GM23338 (cell line): ENCODE measurements at regions not wholly inside any gene's neighbourhood (a gene's known extent, or its start where the extent isn't known, plus 50 kb on each side); places are given as distances from the start of the nearest gene placed in this dataset.

ENCODE experiments used
- ATAC-seq: fragments of 200-7000 bp; cut with Tn5 transposase; 3 replicates; pipeline ENCODE4 v1.9.1; 2020
- DNase-seq: peaks from one replicate; pipeline ENCODE4 v3.0.0-alpha.2; 2015; ENCODE audit warnings: low spot score
- H2AFZ ChIP-seq: fragments of 200-600 bp; sonication (generic); 2 replicates; pipeline ENCODE4 v1.8.0; 2016; ENCODE audit warnings: antibody characterized with exemption, mild to moderate bottlenecking, moderate library complexity
- H3F3A ChIP-seq: fragments of 200-600 bp; sonication (generic); replicated peaks from 2 replicates; pipeline ENCODE4 v1.8.0; 2017; ENCODE audit warnings: antibody characterized with exemption, mixed run types, low read depth
- H3K27ac ChIP-seq: fragments of 200-600 bp; sonication (generic); 2 replicates; pipeline ENCODE4 v1.6.1; 2016; ENCODE audit warnings: low read depth
- H3K27me3 ChIP-seq: fragments of 200-600 bp; sonication (generic); 2 replicates; pipeline ENCODE4 v1.8.0; 2016; ENCODE audit warnings: mild to moderate bottlenecking, mixed run types, moderate library complexity; ENCODE audit not compliant: insufficient read depth
- H3K36me3 ChIP-seq: fragments of 200-600 bp; sonication (generic); 2 replicates; pipeline ENCODE4 v1.8.0; 2016; ENCODE audit warnings: mild to moderate bottlenecking; ENCODE audit not compliant: insufficient read depth
- H3K4me1 ChIP-seq: fragments of 200-600 bp; sonication (generic); 2 replicates; pipeline ENCODE4 v1.8.0; 2016; ENCODE audit warnings: mild to moderate bottlenecking, moderate library complexity; ENCODE audit not compliant: insufficient read depth
- H3K4me2 ChIP-seq: fragments of 200-600 bp; sonication (generic); 2 replicates; pipeline ENCODE4 v1.7.1; 2017; ENCODE audit warnings: mixed run types
- H3K4me3 ChIP-seq: fragments of 200-600 bp; sonication (generic); 2 replicates; pipeline ENCODE4 v1.6.1; 2016; ENCODE audit warnings: mixed run types
- H3K79me2 ChIP-seq: fragments of 200-600 bp; sonication (generic); replicated peaks from 2 replicates; pipeline ENCODE4 v1.8.0; 2017; ENCODE audit warnings: mild to moderate bottlenecking; ENCODE audit not compliant: insufficient read depth
- H3K9me2 ChIP-seq: fragments of 200-600 bp; sonication (generic); 2 replicates; pipeline ENCODE4 v1.8.0; 2017; ENCODE audit not compliant: insufficient read depth
- H4K20me1 ChIP-seq: fragments of 200-600 bp; sonication (generic); replicated peaks from 2 replicates; pipeline ENCODE4 v1.8.0; 2017; ENCODE audit warnings: mild to moderate bottlenecking; ENCODE audit not compliant: insufficient read depth
- H3K27ac Mint-ChIP-seq: 2 replicates; pipeline ENCODE4 v1.8.0; 2020; ENCODE audit warnings: inconsistent platforms, mild to moderate bottlenecking, moderate library complexity, mixed read lengths
- H3K27me3 Mint-ChIP-seq: 3 replicates; pipeline ENCODE4 v1.8.0; 2022; ENCODE audit warnings: low read depth, mild to moderate bottlenecking, moderate library complexity, mixed read lengths, inconsistent platforms; ENCODE audit not compliant: insufficient read depth, poor library complexity
- H3K36me3 Mint-ChIP-seq: 3 replicates; pipeline ENCODE4 v1.8.0; 2021; ENCODE audit warnings: low read depth, mild to moderate bottlenecking, inconsistent platforms, moderate library complexity, mixed read lengths
- H3K4me1 Mint-ChIP-seq: 3 replicates; pipeline ENCODE4 v1.8.0; 2020; ENCODE audit warnings: mild to moderate bottlenecking, inconsistent platforms, mixed read lengths
- H3K4me3 Mint-ChIP-seq: 3 replicates; pipeline ENCODE4 v1.8.0; 2021; ENCODE audit warnings: moderate library complexity, mild to moderate bottlenecking, inconsistent platforms, mixed read lengths
- H3K9me3 Mint-ChIP-seq: 3 replicates; pipeline ENCODE4 v1.8.0; 2020; ENCODE audit warnings: moderate library complexity, mild to moderate bottlenecking, inconsistent platforms, mixed read lengths
- JUNB ChIP-seq: IDR thresholded peaks from one replicate; pipeline ENCODE4 v1.6.1; 2016; ENCODE audit warnings: antibody characterized with exemption; ENCODE audit not compliant: unreplicated experiment
- NANOG ChIP-seq: IDR thresholded peaks from 2 replicates; pipeline ENCODE4 v1.6.1; 2016; ENCODE audit warnings: antibody characterized with exemption, borderline replicate concordance
- POLR2AphosphoS5 ChIP-seq: IDR thresholded peaks from 2 replicates; pipeline ENCODE4 v1.6.1; 2016; ENCODE audit warnings: antibody characterized with exemption, low read depth
- ZNF114 ChIP-seq: fragments of 250-450 bp; sonication (Bioruptor Pico); IDR thresholded peaks from 2 replicates; pipeline ENCODE4 v1.5.0; 2020; ENCODE audit warnings: mild to moderate bottlenecking, moderate library complexity
- ZNF331 ChIP-seq: fragments of 250-450 bp; sonication (Bioruptor Pico); IDR thresholded peaks from 2 replicates; pipeline ENCODE4 v1.5.0; 2020; ENCODE audit warnings: low read depth, mild to moderate bottlenecking, moderate library complexity
- TF ChIP-seq, protein P1 (sequence below): fragments of 250-450 bp; sonication (Bioruptor Pico); IDR thresholded peaks from 2 replicates; pipeline ENCODE4 v1.5.0; 2020; ENCODE audit warnings: mild to moderate bottlenecking, moderate library complexity

DNA sequence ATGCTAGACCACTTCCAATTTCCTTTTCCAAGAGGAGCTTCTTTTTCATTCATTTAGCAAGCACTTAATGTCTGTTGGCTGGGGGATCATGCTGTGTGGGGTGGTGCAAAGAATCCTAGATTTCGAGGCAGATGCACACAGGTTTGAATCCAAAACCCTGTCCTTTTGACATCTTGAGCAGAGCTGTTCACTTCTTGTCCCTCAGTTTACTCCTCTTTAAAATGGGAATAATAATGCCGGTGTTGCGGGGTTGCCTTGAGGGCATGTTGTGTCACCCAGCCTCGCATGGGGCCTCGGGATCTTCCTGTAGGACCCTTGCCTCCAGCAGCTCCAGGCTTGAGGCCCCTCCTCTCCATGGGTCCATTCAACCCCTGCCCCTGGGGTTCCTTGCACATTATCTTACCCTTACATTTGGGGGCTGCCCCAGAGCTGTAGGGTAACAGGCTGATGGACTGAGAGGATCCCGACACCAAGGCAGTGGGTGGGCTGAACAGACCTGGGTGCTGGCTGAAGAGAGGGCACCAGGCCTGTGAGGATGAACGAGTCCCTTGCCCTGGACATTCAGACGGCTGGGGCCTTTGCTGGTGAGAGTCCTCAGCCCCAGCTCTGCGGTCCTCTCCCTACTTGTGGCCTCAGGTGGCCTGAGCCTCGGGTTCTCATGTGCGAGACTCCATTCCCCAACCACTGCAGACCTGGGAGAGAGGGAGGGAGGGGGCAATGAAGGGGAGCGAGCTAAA, 145.8 kb downstream of the BARX1 start:
- H2AFZ ChIP-seq: peak overlapping the region; percentile 90; the same call in 1 of the 2 replicates
- H3K4me1 Mint-ChIP-seq: peaks cover 23% of the 10 kb centered on the region
- H3K27me3 ChIP-seq: no peaks in the 10 kb centered on the region
- H3K9me2 ChIP-seq: no peaks in the 10 kb centered on the region
- no peak overlapping the region for H3K27ac Mint-ChIP-seq
- DNase-seq: no peak
- H3K36me3 Mint-ChIP-seq: no peaks in the 10 kb centered on the region
- peaks cover 3% of the 10 kb centered on the region; the same call in 2 of the 3 replicates for H3K9me3 Mint-ChIP-seq
- peaks cover 6% of the 10 kb centered on the region for H3K27me3 Mint-ChIP-seq
- H4K20me1 ChIP-seq: no peaks in the 10 kb centered on the region
- no peaks in the 10 kb centered on the region for H3K79me2 ChIP-seq
- ATAC-seq: no peak
- H3K27ac ChIP-seq: no peak overlapping the region
- H3F3A ChIP-seq: no peaks in the 10 kb centered on the region
- no peak for TF ChIP-seq JUNB
- no peaks in the 10 kb centered on the region; the same call in 1 of the 2 replicates for H3K4me1 ChIP-seq
- no peak overlapping the region for H3K4me3 Mint-ChIP-seq
- no peak overlapping the region for H3K4me3 ChIP-seq
- H3K4me2 ChIP-seq: no peak overlapping the region
- H3K36me3 ChIP-seq: no peaks in the 10 kb centered on the region

DNA sequence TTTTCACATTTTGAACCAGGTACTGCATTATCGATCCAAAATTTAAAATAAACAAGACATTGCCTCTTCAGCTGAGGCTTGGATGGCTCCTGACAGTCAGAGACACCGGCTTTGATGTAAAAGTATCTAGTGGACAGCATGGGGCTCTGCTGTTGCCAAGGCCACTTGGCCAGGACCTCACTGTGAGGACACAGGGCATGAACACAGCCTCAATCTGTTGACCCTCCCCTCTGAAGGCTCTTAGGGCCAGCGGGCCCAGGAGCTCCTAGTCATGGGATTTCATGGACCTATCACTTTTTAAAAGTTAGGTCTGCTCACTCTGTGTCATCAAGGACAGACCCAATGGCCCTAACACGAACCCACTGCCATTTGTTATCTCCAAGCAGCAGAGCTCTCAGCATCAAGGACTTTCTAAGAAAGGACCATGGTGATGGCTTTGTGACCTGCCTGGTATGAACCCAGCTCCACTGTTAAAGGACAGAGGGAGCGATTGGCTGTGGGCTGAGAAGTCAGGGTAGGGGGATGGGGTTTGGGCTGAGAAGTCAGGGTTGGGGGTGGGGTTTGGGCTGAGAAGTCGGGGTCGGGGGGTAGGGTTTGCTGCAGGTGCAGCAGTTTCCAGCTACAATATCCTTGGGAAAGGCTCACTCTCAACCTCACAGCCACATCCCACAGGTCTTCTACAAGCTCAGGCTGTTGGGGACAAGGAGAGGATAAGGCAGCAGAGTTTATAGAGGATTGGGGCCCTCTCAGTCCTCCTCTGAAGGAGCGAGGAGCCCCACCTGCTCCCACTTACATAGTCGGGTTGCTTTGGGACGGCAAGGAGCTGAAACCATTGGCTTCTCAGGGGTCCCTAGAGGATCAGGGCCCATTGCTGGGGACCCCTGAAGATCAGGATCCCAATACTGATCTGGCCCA, 146.8 kb downstream of the BARX1 start:
- Histone ChIP-seq H2AFZ (no peak overlapping the region), H3K36me3 (no peaks in the 10 kb centered on the region), H3K9me2 (no peaks in the 10 kb centered on the region), H3K27ac (no peak overlapping the region), H3K4me3 (no peak overlapping the region), H3K27me3 (no peaks in the 10 kb centered on the region), H3K4me1 (no peaks in the 10 kb centered on the region; the same call in 1 of the 2 replicates), H3F3A (no peaks in the 10 kb centered on the region), H4K20me1 (no peaks in the 10 kb centered on the region), H3K79me2 (no peaks in the 10 kb centered on the region), H3K4me2 (no peak overlapping the region)
- TF ChIP-seq NANOG: no peak
- no peak for TF ChIP-seq ZNF331 (CRISPR knock-in tag)
- Mint-ChIP-seq H3K27me3 (peaks cover 6% of the 10 kb centered on the region), H3K4me3 (no peak overlapping the region), H3K9me3 (peaks cover 7% of the 10 kb centered on the region; the same call in 2 of the 3 replicates), H3K4me1 (peaks cover 13% of the 10 kb centered on the region; the same call in 2 of the 3 replicates), H3K27ac (no peak overlapping the region), H3K36me3 (no peaks in the 10 kb centered on the region)
- ATAC-seq (no peak), DNase-seq (no peak)

GRCh38 chr9:93807166-93808074, 147.7 kb downstream of the BARX1 start:
- no peak for DNase-seq
- no peak overlapping the region for H2AFZ ChIP-seq
- H3K9me3 Mint-ChIP-seq: peaks cover 7% of the 10 kb centered on the region; the same call in 2 of the 3 replicates
- H3K4me3 ChIP-seq: no peak overlapping the region
- H3F3A ChIP-seq: no peaks in the 10 kb centered on the region
- H3K9me2 ChIP-seq: no peaks in the 10 kb centered on the region
- H3K27ac ChIP-seq: no peak overlapping the region
- no peaks in the 10 kb centered on the region for H3K79me2 ChIP-seq
- H3K4me1 Mint-ChIP-seq: peaks cover 11% of the 10 kb centered on the region; the same call in 1 of the 3 replicates
- ATAC-seq: no peak
- no peak overlapping the region for H3K4me2 ChIP-seq
- H3K4me1 ChIP-seq: no peaks in the 10 kb centered on the region; the same call in 1 of the 2 replicates
- H3K4me3 Mint-ChIP-seq: no peak overlapping the region
- no peaks in the 10 kb centered on the region for H3K36me3 ChIP-seq
- H3K27me3 Mint-ChIP-seq: peaks cover 4% of the 10 kb centered on the region
- H3K27ac Mint-ChIP-seq: no peak overlapping the region
- H4K20me1 ChIP-seq: no peaks in the 10 kb centered on the region
- no peaks in the 10 kb centered on the region for H3K36me3 Mint-ChIP-seq
- no peaks in the 10 kb centered on the region for H3K27me3 ChIP-seq
- TF ChIP-seq JUNB: no peak
- TF ChIP-seq NANOG: no peak
- TF ChIP-seq, protein P1, sequence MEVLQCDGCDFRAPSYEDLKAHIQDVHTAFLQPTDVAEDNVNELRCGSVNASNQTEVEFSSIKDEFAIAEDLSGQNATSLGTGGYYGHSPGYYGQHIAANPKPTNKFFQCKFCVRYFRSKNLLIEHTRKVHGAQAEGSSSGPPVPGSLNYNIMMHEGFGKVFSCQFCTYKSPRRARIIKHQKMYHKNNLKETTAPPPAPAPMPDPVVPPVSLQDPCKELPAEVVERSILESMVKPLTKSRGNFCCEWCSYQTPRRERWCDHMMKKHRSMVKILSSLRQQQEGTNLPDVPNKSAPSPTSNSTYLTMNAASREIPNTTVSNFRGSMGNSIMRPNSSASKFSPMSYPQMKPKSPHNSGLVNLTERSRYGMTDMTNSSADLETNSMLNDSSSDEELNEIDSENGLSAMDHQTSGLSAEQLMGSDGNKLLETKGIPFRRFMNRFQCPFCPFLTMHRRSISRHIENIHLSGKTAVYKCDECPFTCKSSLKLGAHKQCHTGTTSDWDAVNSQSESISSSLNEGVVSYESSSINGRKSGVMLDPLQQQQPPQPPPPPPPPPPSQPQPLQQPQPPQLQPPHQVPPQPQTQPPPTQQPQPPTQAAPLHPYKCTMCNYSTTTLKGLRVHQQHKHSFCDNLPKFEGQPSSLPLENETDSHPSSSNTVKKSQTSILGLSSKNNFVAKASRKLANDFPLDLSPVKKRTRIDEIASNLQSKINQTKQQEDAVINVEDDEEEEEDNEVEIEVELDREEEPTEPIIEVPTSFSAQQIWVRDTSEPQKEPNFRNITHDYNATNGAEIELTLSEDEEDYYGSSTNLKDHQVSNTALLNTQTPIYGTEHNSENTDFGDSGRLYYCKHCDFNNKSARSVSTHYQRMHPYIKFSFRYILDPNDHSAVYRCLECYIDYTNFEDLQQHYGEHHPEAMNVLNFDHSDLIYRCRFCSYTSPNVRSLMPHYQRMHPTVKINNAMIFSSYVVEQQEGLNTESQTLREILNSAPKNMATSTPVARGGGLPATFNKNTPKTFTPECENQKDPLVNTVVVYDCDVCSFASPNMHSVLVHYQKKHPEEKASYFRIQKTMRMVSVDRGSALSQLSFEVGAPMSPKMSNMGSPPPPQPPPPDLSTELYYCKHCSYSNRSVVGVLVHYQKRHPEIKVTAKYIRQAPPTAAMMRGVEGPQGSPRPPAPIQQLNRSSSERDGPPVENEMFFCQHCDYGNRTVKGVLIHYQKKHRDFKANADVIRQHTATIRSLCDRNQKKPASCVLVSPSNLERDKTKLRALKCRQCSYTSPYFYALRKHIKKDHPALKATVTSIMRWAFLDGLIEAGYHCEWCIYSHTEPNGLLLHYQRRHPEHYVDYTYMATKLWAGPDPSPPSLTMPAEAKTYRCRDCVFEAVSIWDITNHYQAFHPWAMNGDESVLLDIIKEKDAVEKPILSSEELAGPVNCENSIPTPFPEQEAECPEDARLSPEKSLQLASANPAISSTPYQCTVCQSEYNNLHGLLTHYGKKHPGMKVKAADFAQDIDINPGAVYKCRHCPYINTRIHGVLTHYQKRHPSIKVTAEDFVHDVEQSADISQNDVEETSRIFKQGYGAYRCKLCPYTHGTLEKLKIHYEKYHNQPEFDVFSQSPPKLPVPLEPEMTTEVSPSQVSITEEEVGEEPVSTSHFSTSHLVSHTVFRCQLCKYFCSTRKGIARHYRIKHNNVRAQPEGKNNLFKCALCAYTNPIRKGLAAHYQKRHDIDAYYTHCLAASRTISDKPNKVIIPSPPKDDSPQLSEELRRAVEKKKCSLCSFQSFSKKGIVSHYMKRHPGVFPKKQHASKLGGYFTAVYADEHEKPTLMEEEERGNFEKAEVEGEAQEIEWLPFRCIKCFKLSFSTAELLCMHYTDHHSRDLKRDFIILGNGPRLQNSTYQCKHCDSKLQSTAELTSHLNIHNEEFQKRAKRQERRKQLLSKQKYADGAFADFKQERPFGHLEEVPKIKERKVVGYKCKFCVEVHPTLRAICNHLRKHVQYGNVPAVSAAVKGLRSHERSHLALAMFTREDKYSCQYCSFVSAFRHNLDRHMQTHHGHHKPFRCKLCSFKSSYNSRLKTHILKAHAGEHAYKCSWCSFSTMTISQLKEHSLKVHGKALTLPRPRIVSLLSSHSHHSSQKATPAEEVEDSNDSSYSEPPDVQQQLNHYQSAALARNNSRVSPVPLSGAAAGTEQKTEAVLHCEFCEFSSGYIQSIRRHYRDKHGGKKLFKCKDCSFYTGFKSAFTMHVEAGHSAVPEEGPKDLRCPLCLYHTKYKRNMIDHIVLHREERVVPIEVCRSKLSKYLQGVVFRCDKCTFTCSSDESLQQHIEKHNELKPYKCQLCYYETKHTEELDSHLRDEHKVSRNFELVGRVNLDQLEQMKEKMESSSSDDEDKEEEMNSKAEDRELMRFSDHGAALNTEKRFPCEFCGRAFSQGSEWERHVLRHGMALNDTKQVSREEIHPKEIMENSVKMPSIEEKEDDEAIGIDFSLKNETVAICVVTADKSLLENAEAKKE (CRISPR knock-in tag): no peak
- TF ChIP-seq POLR2AphosphoS5: no peak
- no peak for TF ChIP-seq ZNF114
